ENCODE measurements at regions not wholly inside any gene's neighbourhood (a gene's known extent, or its start where the extent isn't known, plus 50 kb on each side); places are given as distances from the start of the nearest gene placed in this dataset.

DNA sequence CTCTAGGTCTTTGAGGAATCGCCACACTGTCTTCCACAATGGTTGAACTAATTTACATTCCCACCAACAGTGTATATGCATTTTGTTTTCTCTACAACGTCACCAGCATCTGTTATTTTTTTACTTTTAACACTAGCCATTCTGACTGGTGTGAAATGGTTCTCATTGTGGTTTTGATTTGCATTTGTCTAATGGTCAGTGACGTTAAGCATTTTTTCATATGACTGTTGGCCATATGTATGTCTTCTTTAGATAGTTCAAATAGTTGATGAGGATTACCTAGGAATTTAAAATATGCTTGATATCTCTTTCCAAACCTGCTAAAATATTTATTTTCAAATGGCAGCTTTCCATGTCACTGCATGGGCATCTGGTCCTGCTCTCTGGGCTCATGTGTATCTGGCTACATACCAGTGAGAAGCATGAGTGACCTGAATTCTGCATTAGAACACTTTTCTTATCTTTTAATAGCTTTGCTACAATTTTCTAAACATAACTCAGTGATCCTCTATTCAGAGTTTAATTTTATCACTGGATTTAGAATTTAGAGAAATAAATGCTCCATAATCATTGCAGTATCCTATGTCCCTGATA, 95.8 kb upstream of the ADAMTS16 start:
- no peak overlapping the region for H3K4me2 ChIP-seq
- TF ChIP-seq, protein P1, sequence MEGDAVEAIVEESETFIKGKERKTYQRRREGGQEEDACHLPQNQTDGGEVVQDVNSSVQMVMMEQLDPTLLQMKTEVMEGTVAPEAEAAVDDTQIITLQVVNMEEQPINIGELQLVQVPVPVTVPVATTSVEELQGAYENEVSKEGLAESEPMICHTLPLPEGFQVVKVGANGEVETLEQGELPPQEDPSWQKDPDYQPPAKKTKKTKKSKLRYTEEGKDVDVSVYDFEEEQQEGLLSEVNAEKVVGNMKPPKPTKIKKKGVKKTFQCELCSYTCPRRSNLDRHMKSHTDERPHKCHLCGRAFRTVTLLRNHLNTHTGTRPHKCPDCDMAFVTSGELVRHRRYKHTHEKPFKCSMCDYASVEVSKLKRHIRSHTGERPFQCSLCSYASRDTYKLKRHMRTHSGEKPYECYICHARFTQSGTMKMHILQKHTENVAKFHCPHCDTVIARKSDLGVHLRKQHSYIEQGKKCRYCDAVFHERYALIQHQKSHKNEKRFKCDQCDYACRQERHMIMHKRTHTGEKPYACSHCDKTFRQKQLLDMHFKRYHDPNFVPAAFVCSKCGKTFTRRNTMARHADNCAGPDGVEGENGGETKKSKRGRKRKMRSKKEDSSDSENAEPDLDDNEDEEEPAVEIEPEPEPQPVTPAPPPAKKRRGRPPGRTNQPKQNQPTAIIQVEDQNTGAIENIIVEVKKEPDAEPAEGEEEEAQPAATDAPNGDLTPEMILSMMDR (conservative IDR thresholded peaks at IDR 0.05; ENCODE audit: low read depth, low read length): no peak
- no peak overlapping the region for H3K4me3 ChIP-seq (IDR thresholded peaks at IDR 0.05; ENCODE audit: insufficient read depth, low read depth, low read length)
- no peaks in the 10 kb centered on the region for H4K20me1 ChIP-seq (ENCODE audit: insufficient read depth)
- H3K4me1 ChIP-seq (ENCODE audit: low read depth, poor library complexity, severe bottlenecking): peaks cover 8% of the 10 kb centered on the region
- H2AFZ ChIP-seq (ENCODE audit: low read depth): no peak overlapping the region
- no peaks in the 10 kb centered on the region for H3K27me3 ChIP-seq (ENCODE audit: insufficient read depth, low read depth)
- no peak overlapping the region for H3K27ac ChIP-seq
- H3K9ac ChIP-seq: no peak overlapping the region
- H3K79me2 ChIP-seq (ENCODE audit: insufficient read depth, low read depth): no peaks in the 10 kb centered on the region
- no peaks in the 10 kb centered on the region for H3K36me3 ChIP-seq (ENCODE audit: insufficient read depth)

DNA sequence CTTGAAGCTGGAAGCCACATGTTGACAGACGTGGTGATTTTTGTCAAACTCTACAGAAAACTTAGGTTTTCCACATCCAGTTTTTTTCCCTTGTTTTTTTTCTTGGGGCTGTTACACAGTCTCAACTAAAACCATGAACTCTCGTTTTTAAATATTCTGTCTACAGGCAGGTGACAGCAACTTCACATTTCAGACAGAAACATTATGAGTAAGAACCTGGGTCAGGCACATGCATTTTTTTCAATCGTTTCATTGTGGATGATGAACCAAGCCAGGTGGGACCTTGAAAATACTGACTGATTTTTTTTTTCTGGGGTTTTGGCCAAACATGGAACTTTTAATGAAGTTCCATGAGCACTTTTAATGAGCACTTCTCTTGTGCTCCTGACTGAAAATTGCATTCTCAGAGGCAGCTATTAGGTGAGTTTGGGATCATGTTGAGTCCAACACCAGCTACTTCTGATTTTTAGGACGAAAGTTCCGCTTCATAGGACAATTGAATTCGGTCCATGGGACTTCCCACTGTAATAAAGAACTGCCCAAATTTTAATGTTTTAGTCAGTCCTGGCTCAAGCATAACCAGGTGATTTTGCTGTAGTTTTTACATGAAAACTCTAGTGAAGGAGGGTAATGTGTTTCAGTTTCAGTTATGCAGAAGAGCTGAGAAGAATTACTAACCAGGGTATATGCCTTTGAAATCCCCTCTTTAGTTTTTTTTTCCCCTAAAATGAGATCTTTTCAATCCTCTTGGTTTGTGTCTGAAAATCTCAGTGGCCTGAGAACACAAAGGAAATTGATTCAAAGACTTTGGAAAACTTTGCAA, 93.2 kb upstream of the ADAMTS16 start:
- H3K4me3 ChIP-seq (IDR thresholded peaks at IDR 0.05; ENCODE audit: insufficient read depth, low read depth, low read length): no peak overlapping the region
- H4K20me1 ChIP-seq (ENCODE audit: insufficient read depth): no peaks in the 10 kb centered on the region
- TF ChIP-seq, protein P1 (conservative IDR thresholded peaks at IDR 0.05; ENCODE audit: low read depth, low read length): no peak
- no peak overlapping the region for H3K9ac ChIP-seq
- no peak overlapping the region; the same call in 1 of the 2 replicates for H2AFZ ChIP-seq (ENCODE audit: low read depth)
- no peaks in the 10 kb centered on the region for H3K27me3 ChIP-seq (ENCODE audit: insufficient read depth, low read depth)
- H3K27ac ChIP-seq: no peak overlapping the region
- no peak overlapping the region for H3K4me2 ChIP-seq
- peaks cover 8% of the 10 kb centered on the region for H3K4me1 ChIP-seq (ENCODE audit: low read depth, poor library complexity, severe bottlenecking)
- H3K36me3 ChIP-seq (ENCODE audit: insufficient read depth): no peaks in the 10 kb centered on the region
- no peaks in the 10 kb centered on the region for H3K79me2 ChIP-seq (ENCODE audit: insufficient read depth, low read depth)

DNA sequence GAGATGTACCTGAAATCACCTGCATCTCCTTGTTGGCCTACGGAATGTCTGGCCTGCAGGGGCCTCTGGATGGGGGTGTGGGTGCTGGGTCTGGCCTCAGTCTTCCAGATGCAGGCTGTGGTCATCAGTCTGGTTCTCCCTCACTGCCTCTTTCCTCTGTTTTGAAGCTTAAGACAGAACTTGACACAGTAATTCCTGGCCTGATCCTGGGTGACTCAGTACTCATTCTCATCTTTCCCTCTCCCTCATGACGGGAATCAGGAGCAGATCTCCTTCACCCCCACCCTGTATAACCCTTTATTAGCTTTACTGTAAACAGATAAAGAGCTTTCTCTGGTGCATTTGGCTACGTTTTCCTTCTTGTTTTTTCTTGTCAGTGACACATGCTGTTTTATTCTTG, 89.3 kb upstream of the ADAMTS16 start:
- Histone ChIP-seq H3K9ac (no peak overlapping the region), H3K36me3 (ENCODE audit: insufficient read depth) (no peaks in the 10 kb centered on the region), H3K4me2 (no peak overlapping the region), H3K79me2 (ENCODE audit: insufficient read depth, low read depth) (no peaks in the 10 kb centered on the region), H3K27ac (no peak overlapping the region), H3K4me3 (IDR thresholded peaks at IDR 0.05; ENCODE audit: insufficient read depth, low read depth, low read length) (no peak overlapping the region), H3K4me1 (ENCODE audit: low read depth, poor library complexity, severe bottlenecking) (peaks cover 8% of the 10 kb centered on the region), H4K20me1 (ENCODE audit: insufficient read depth) (no peaks in the 10 kb centered on the region), H2AFZ (ENCODE audit: low read depth) (no peak overlapping the region), H3K27me3 (ENCODE audit: insufficient read depth, low read depth) (no peaks in the 10 kb centered on the region)
- TF ChIP-seq, protein P1 (conservative IDR thresholded peaks at IDR 0.05; ENCODE audit: low read depth, low read length): no peak

DNA sequence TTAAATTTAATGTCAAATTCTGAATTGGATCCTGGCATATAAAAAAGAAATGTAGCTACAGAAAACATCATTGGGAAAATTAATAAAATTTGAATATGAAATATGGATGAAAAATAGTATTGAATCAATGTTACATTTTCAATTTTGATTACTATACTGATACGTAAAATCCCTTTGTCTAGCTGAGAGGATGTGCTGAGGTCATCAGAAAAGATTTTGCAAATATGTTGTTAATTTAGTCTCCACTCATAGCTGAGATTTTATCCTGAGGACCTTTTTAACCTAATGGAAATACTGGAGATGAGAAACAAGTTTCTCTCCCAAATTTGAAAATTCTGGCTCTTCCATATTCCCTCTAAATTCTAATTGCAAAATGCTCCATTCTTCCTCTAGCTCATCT, 84.4 kb upstream of the ADAMTS16 start:
- TF ChIP-seq, protein P1 (conservative IDR thresholded peaks at IDR 0.05; ENCODE audit: low read depth, low read length): no peak
- Histone ChIP-seq H3K4me1 (ENCODE audit: low read depth, poor library complexity, severe bottlenecking) (no peaks in the 10 kb centered on the region), H3K4me3 (IDR thresholded peaks at IDR 0.05; ENCODE audit: insufficient read depth, low read depth, low read length) (no peak overlapping the region), H3K79me2 (ENCODE audit: insufficient read depth, low read depth) (no peaks in the 10 kb centered on the region), H3K9ac (no peak overlapping the region), H3K36me3 (ENCODE audit: insufficient read depth) (no peaks in the 10 kb centered on the region), H3K27ac (no peak overlapping the region), H3K4me2 (no peak overlapping the region), H2AFZ (ENCODE audit: low read depth) (no peak overlapping the region), H3K27me3 (ENCODE audit: insufficient read depth, low read depth) (no peaks in the 10 kb centered on the region), H4K20me1 (ENCODE audit: insufficient read depth) (no peaks in the 10 kb centered on the region)
